Mesenchymal stem cell (in vitro differentiated cells and primary cell): ENCODE measurements at regions not wholly inside any gene's neighbourhood (a gene's known extent, or its start where the extent isn't known, plus 50 kb on each side); places are given as distances from the start of the nearest gene placed in this dataset.

Source experiments
- DNase-seq: peaks from one replicate; pipeline ENCODE4 v3.0.0-alpha.2; 2013
- H2AFZ ChIP-seq: one replicate; pipeline ENCODE4 v1.6.1; 2013; ENCODE audit warnings: low read depth, mild to moderate bottlenecking, control low read depth, inconsistent platforms, low read length, moderate library complexity
- H2AK5ac ChIP-seq: 2 replicates; pipeline ENCODE4 v1.6.1; 2013; ENCODE audit warnings: low read length, moderate library complexity, mild to moderate bottlenecking, inconsistent platforms; ENCODE audit not compliant: severe bottlenecking
- H2BK120ac ChIP-seq: one replicate; pipeline ENCODE4 v1.6.1; 2013; ENCODE audit warnings: low read depth, mild to moderate bottlenecking, inconsistent platforms, low read length, moderate library complexity
- H2BK12ac ChIP-seq, 2 experiments: one replicate each; pipeline ENCODE4 v1.6.1; 2013; ENCODE audit warnings: inconsistent platforms in 2 of 2, low read length in 2 of 2, mild to moderate bottlenecking in 2 of 2, moderate library complexity in 2 of 2, control low read depth in 1 of 2
- H2BK15ac ChIP-seq: one replicate; pipeline ENCODE4 v1.6.1; 2013; ENCODE audit warnings: mild to moderate bottlenecking, low read depth, inconsistent platforms; ENCODE audit not compliant: poor library complexity, severe bottlenecking
- H2BK5ac ChIP-seq: 2 replicates; pipeline ENCODE4 v1.6.1; 2013; ENCODE audit warnings: low read depth, mild to moderate bottlenecking, low read length, control low read depth, inconsistent platforms; ENCODE audit not compliant: poor library complexity, severe bottlenecking
- H3K14ac ChIP-seq, 2 experiments: one replicate each; pipeline ENCODE4 v1.6.1; 2013; ENCODE audit warnings: inconsistent platforms in 2 of 2, low read length in 2 of 2, control low read depth in 1 of 2, mild to moderate bottlenecking in 1 of 2, moderate library complexity in 1 of 2
- H3K18ac ChIP-seq, 2 experiments: one replicate each; pipeline ENCODE4 v1.6.1; 2013; ENCODE audit warnings: inconsistent platforms in 2 of 2, low read length in 2 of 2, control low read depth in 1 of 2, low read depth in 1 of 2, mild to moderate bottlenecking in 1 of 2
- H3K23ac ChIP-seq, 2 experiments: one replicate each; pipeline ENCODE4 v1.6.1; 2013; ENCODE audit warnings: inconsistent platforms in 2 of 2, low read length in 2 of 2, mild to moderate bottlenecking in 2 of 2, moderate library complexity in 2 of 2, control low read depth in 1 of 2
- H3K27ac ChIP-seq: 2 replicates; pipeline ENCODE4 v1.5.1; 2013; ENCODE audit warnings: mild to moderate bottlenecking, moderate library complexity, low read length, control low read depth, inconsistent platforms; ENCODE audit not compliant: poor library complexity, severe bottlenecking
- H3K27me3 ChIP-seq, 2 experiments: 2 replicates each; pipeline versions ENCODE4 v1.6.1 to v1.7.0; 2013; ENCODE audit warnings: low read length in 2 of 2, mild to moderate bottlenecking in 2 of 2, moderate library complexity in 2 of 2, control low read depth in 1 of 2, inconsistent platforms in 1 of 2; ENCODE audit not compliant: control insufficient read depth in 1 of 2, insufficient read depth in 1 of 2
- H3K36me3 ChIP-seq, 2 experiments: 2 replicates each; pipeline versions ENCODE4 v1.6.1 to v1.7.0; 2013; ENCODE audit warnings: low read length in 2 of 2, control low read depth in 1 of 2, inconsistent platforms in 1 of 2, low read depth in 1 of 2, mild to moderate bottlenecking in 1 of 2; ENCODE audit not compliant: insufficient read depth in 2 of 2, control insufficient read depth in 1 of 2
- H3K4ac ChIP-seq, 2 experiments: one replicate each; pipeline ENCODE4 v1.6.1; 2013; ENCODE audit warnings: inconsistent platforms in 2 of 2, low read length in 2 of 2, mild to moderate bottlenecking in 2 of 2, moderate library complexity in 2 of 2, control low read depth in 1 of 2, low read depth in 1 of 2
- H3K4me1 ChIP-seq: 2 replicates; pipeline ENCODE4 v1.6.1; 2013; ENCODE audit warnings: low read depth, low read length, control low read depth; ENCODE audit not compliant: control insufficient read depth, insufficient read depth
- H3K4me2 ChIP-seq: 2 replicates; pipeline ENCODE4 v1.6.1; 2013; ENCODE audit warnings: low read length, mild to moderate bottlenecking, inconsistent platforms; ENCODE audit not compliant: poor library complexity, severe bottlenecking
- H3K4me3 ChIP-seq, 2 experiments: 2 replicates each; pipeline versions ENCODE4 v1.5.1 to v1.7.0; 2013; ENCODE audit warnings: low read length in 2 of 2, mild to moderate bottlenecking in 2 of 2, control low read depth in 1 of 2, low read depth in 1 of 2; ENCODE audit not compliant: insufficient read depth in 1 of 2
- H3K79me1 ChIP-seq: replicated peaks from 2 replicates; pipeline ENCODE4 v1.6.1; 2013; ENCODE audit warnings: mild to moderate bottlenecking, control low read depth, low read length, inconsistent platforms; ENCODE audit not compliant: poor library complexity, severe bottlenecking
- H3K9ac ChIP-seq: 2 replicates; pipeline ENCODE4 v1.7.0; 2013; ENCODE audit warnings: mild to moderate bottlenecking, low read length, moderate library complexity
- H3K9me3 ChIP-seq: 2 replicates; pipeline ENCODE4 v1.7.0; 2013; ENCODE audit warnings: mild to moderate bottlenecking, low read length; ENCODE audit not compliant: control insufficient read depth
- H4K8ac ChIP-seq: one replicate; pipeline ENCODE4 v1.6.1; 2013; ENCODE audit warnings: inconsistent platforms, mild to moderate bottlenecking, low read length, moderate library complexity
- H4K91ac ChIP-seq: one replicate; pipeline ENCODE4 v1.6.1; 2013; ENCODE audit warnings: mild to moderate bottlenecking, low read length, inconsistent platforms
- WGBS: methylation state at CpG from one replicate; pipeline ENCODE4 v1.1.7; 2013; ENCODE audit warnings: mixed read lengths; 5-methylcytosine and 5-hydroxymethylcytosine counted together

GRCh38 chr13:62022369-62022768 lies 606.7 kb upstream of the PCDH20 start:
- 82% methylated on average over 1 of the region's 1 CpG for WGBS
- no peak for DNase-seq
- Histone ChIP-seq H3K9me3 (no peaks in the 10 kb centered on the region), H3K18ac (no peak overlapping the region), H2BK120ac (no peak overlapping the region), H4K91ac (no peak overlapping the region), H3K23ac (no peak overlapping the region), H3K27ac (no peak overlapping the region), H3K14ac (no peak overlapping the region), H2AFZ (no peak overlapping the region), H3K79me1 (no peaks in the 10 kb centered on the region), H3K4me2 (no peak overlapping the region), H4K8ac (no peak overlapping the region), H3K4me3 (no peak overlapping the region), H2BK15ac (no peak overlapping the region), H3K36me3 (no peaks in the 10 kb centered on the region), H3K4ac (no peak overlapping the region), H2BK12ac (no peak overlapping the region), H3K4me1 (no peaks in the 10 kb centered on the region), H3K9ac (no peak overlapping the region), H2AK5ac (no peak overlapping the region), H2BK5ac (no peak overlapping the region), H3K27me3 (no peaks in the 10 kb centered on the region)

- Histone ChIP-seq H2BK12ac (no peak overlapping the region), H3K36me3 (no peaks in the 10 kb centered on the region), H2AK5ac (no peak overlapping the region), H3K9ac (no peak overlapping the region), H2BK120ac (no peak overlapping the region), H2BK15ac (no peak overlapping the region), H3K4me2 (no peak overlapping the region), H4K8ac (no peak overlapping the region), H3K4me1 (no peaks in the 10 kb centered on the region), H3K23ac (no peak overlapping the region), H3K18ac (no peak overlapping the region), H3K4me3 (no peak overlapping the region), H4K91ac (no peak overlapping the region), H3K27ac (no peak overlapping the region), H2AFZ (no peak overlapping the region), H3K9me3 (no peaks in the 10 kb centered on the region), H3K27me3 (no peaks in the 10 kb centered on the region), H3K4ac (no peak overlapping the region), H3K14ac (no peak overlapping the region), H3K79me1 (no peaks in the 10 kb centered on the region), H2BK5ac (no peak overlapping the region)
- DNase-seq = no peak
Measured at GRCh38 chr13:62019858-62020257, 604.2 kb upstream of the PCDH20 start.

- H4K91ac ChIP-seq = no peak overlapping the region
- no peaks in the 10 kb centered on the region for H3K36me3 ChIP-seq
- H4K8ac ChIP-seq = no peak overlapping the region
- no peaks in the 10 kb centered on the region for H3K27me3 ChIP-seq
- H2BK5ac ChIP-seq = no peak overlapping the region
- H3K14ac ChIP-seq = no peak overlapping the region
- no peak overlapping the region for H3K18ac ChIP-seq
- H3K23ac ChIP-seq = no peak overlapping the region
- no peaks in the 10 kb centered on the region for H3K79me1 ChIP-seq
- no peaks in the 10 kb centered on the region for H3K9me3 ChIP-seq
- no peak overlapping the region for H2BK15ac ChIP-seq
- H3K9ac ChIP-seq = peak overlapping the region; percentile 62
- no peak overlapping the region for H2AFZ ChIP-seq
- no peak overlapping the region for H2BK12ac ChIP-seq
- no peak overlapping the region for H2AK5ac ChIP-seq
- H3K4me1 ChIP-seq = no peaks in the 10 kb centered on the region
- H3K4ac ChIP-seq = no peak overlapping the region
- peak overlapping the region in 1 of 2 experiments; percentile 65 for H3K4me3 ChIP-seq
- H3K27ac ChIP-seq = no peak overlapping the region
- WGBS = 66% methylated on average over 2 of the region's 3 CpGs
- no peak overlapping the region for H2BK120ac ChIP-seq
- H3K4me2 ChIP-seq = no peak overlapping the region
- DNase-seq = peak; percentile 23
Measured at GRCh38 chr13:62014299-62014698, 598.6 kb upstream of the PCDH20 start.

GRCh38 chr13:62003452-62003851 lies 587.8 kb upstream of the PCDH20 start:
- H3K27ac ChIP-seq = no peak overlapping the region
- no peak overlapping the region for H2BK120ac ChIP-seq
- peaks cover 2% of the 10 kb centered on the region for H3K4me1 ChIP-seq
- H3K27me3 ChIP-seq = no peaks in the 10 kb centered on the region
- H2BK12ac ChIP-seq = no peak overlapping the region
- no peak for DNase-seq
- no peak overlapping the region for H2BK15ac ChIP-seq
- H3K4ac ChIP-seq = no peak overlapping the region
- no peak overlapping the region for H2AK5ac ChIP-seq
- no peak overlapping the region for H3K9ac ChIP-seq
- H3K18ac ChIP-seq = no peak overlapping the region
- WGBS = no CpG with 5 or more reads among the region's 2 CpGs
- H3K9me3 ChIP-seq = no peaks in the 10 kb centered on the region
- no peak overlapping the region for H3K4me3 ChIP-seq
- no peaks in the 10 kb centered on the region for H3K36me3 ChIP-seq
- no peak overlapping the region for H2AFZ ChIP-seq
- no peak overlapping the region for H2BK5ac ChIP-seq
- H4K91ac ChIP-seq = no peak overlapping the region
- no peak overlapping the region for H3K14ac ChIP-seq
- H3K4me2 ChIP-seq = no peak overlapping the region
- no peaks in the 10 kb centered on the region for H3K79me1 ChIP-seq
- H4K8ac ChIP-seq = no peak overlapping the region
- no peak overlapping the region for H3K23ac ChIP-seq
